H1 (cell line): ENCODE measurements at regions not wholly inside any gene's neighbourhood (a gene's known extent, or its start where the extent isn't known, plus 50 kb on each side); places are given as distances from the start of the nearest gene placed in this dataset.

ENCODE experiments used
- CHD7 ChIP-seq: fragments of 300-600 bp; sonication (generic); IDR thresholded peaks from 2 replicates; pipeline ENCODE4 v1.7.1; 2012; ENCODE audit warnings: low read length, moderate library complexity, mild to moderate bottlenecking, inconsistent platforms; ENCODE audit not compliant: insufficient replicate concordance
- CREB1 ChIP-seq: IDR thresholded peaks from 2 replicates; pipeline ENCODE4 v1.6.1; 2012; ENCODE audit warnings: inconsistent platforms
- E2F6 ChIP-seq: IDR thresholded peaks from 2 replicates; pipeline ENCODE4 v1.6.1; 2012; ENCODE audit warnings: inconsistent platforms
- EZH2 ChIP-seq: fragments of 200-600 bp; sonication (generic); IDR thresholded peaks from 2 replicates; pipeline ENCODE4 v1.7.1; 2012; ENCODE audit warnings: low read depth, mild to moderate bottlenecking, moderate library complexity, low read length, inconsistent platforms; ENCODE audit not compliant: severe bottlenecking
- KDM4A ChIP-seq: IDR thresholded peaks from one replicate; pipeline ENCODE4 v1.7.1; 2012; ENCODE audit warnings: low read depth, mild to moderate bottlenecking, moderate library complexity, low read length, inconsistent platforms; ENCODE audit not compliant: severe bottlenecking
- SP4 ChIP-seq: IDR thresholded peaks from 2 replicates; pipeline ENCODE4 v1.6.1; 2012; ENCODE audit warnings: low read length, inconsistent platforms
- USF2 ChIP-seq: IDR thresholded peaks from 2 replicates; pipeline ENCODE4 v1.6.1; 2011; ENCODE audit warnings: low read length, improper control_type of control experiment

GRCh38 chr7:17626235-17626634 is 314.1 kb downstream of the SNX13 start (continued):
- TF ChIP-seq CHD7, result no peak
- TF ChIP-seq CREB1, result no peak
- no peak for TF ChIP-seq SP4
- no peak for TF ChIP-seq KDM4A
- TF ChIP-seq E2F6, result no peak
- TF ChIP-seq USF2, result no peak
- TF ChIP-seq EZH2, result no peak
